Neural cell (in vitro differentiated cells): ENCODE measurements at regions not wholly inside any gene's neighbourhood (a gene's known extent, or its start where the extent isn't known, plus 50 kb on each side); places are given as distances from the start of the nearest gene placed in this dataset.

Experiments
- H2AFZ ChIP-seq: fragments of 200-600, 300-800 bp; sonication (generic), shearing (Covaris generic); 2 replicates; pipeline ENCODE4 v1.6.0; 2014; ENCODE audit warnings: low read depth, mild to moderate bottlenecking, antibody characterized with exemption, low read length, moderate library complexity
- H3F3A ChIP-seq: fragments of 200-600 bp; shearing (Covaris generic); 2 replicates; pipeline ENCODE4 v1.6.1; 2016; ENCODE audit warnings: mild to moderate bottlenecking, moderate library complexity, mixed read lengths, antibody characterized with exemption, low read length; ENCODE audit not compliant: insufficient read depth, poor library complexity, severe bottlenecking
- H3K27ac ChIP-seq: fragments of 200-600, 300-800 bp; sonication (generic), shearing (Covaris generic); 2 replicates; pipeline ENCODE4 v1.5.1; 2014; ENCODE audit warnings: mild to moderate bottlenecking, low read length, moderate library complexity
- H3K27me3 ChIP-seq: fragments of 300-800, 200-600 bp; sonication (generic), shearing (Covaris generic); 2 replicates; pipeline ENCODE4 v1.6.0; 2014; ENCODE audit warnings: mild to moderate bottlenecking, low read depth, low read length, moderate library complexity; ENCODE audit not compliant: insufficient read depth
- H3K36me3 ChIP-seq: fragments of 300-800, 200-600 bp; sonication (generic), shearing (Covaris generic); 2 replicates; pipeline ENCODE4 v1.5.1; 2014; ENCODE audit warnings: mild to moderate bottlenecking, antibody characterized with exemption, low read length, moderate library complexity; ENCODE audit not compliant: insufficient read depth
- H3K4me2 ChIP-seq: fragments of 300-800, 200-600 bp; sonication (generic), shearing (Covaris generic); 2 replicates; pipeline ENCODE4 v1.6.0; 2014; ENCODE audit warnings: mild to moderate bottlenecking, low read length
- H3K4me3 ChIP-seq: fragments of 300-800, 200-600 bp; sonication (generic), shearing (Covaris generic); 2 replicates; pipeline ENCODE4 v1.5.1; 2014; ENCODE audit warnings: mild to moderate bottlenecking, low read length, moderate library complexity
- H3K79me2 ChIP-seq: fragments of 200-600 bp; shearing (Covaris generic); replicated peaks from 2 replicates; pipeline ENCODE4 v1.6.0; 2014; ENCODE audit warnings: mild to moderate bottlenecking, low read length, moderate library complexity; ENCODE audit not compliant: insufficient read depth
- H3K9ac ChIP-seq: fragments of 300-800, 200-600 bp; sonication (generic), shearing (Covaris generic); 2 replicates; pipeline ENCODE4 v1.6.1; 2016; ENCODE audit warnings: mild to moderate bottlenecking, low read length, mixed read lengths
- H3K9me2 ChIP-seq: fragments of 200-600 bp; shearing (Covaris generic); 2 replicates; pipeline ENCODE4 v1.6.1; 2016; ENCODE audit warnings: mild to moderate bottlenecking, low read length, mixed read lengths; ENCODE audit not compliant: insufficient read depth
- H3K9me3 ChIP-seq: fragments of 200-600, 300-800 bp; sonication (generic), shearing (Covaris generic); 2 replicates; pipeline ENCODE4 v1.6.1; 2016; ENCODE audit warnings: mild to moderate bottlenecking, mixed run types, low read length, moderate library complexity, mixed read lengths
- H4K20me1 ChIP-seq: fragments of 200-600 bp; shearing (Covaris generic); 2 replicates; pipeline ENCODE4 v1.6.1; 2016; ENCODE audit warnings: mild to moderate bottlenecking, mixed run types; ENCODE audit not compliant: insufficient read depth
- EP300 ChIP-seq: fragments of 450-650 bp; conservative IDR thresholded peaks from 2 replicates; pipeline ENCODE4 v1.6.1; 2014; ENCODE audit warnings: antibody characterized with exemption, mild to moderate bottlenecking, moderate library complexity; ENCODE audit not compliant: poor library complexity, severe bottlenecking
- EZH2 ChIP-seq: fragments of 200-600, 300-800 bp; shearing (Covaris generic), sonication (generic); IDR thresholded peaks from 2 replicates; pipeline ENCODE4 v1.6.1; 2014; ENCODE audit warnings: antibody characterized with exemption, low read length, borderline replicate concordance, mild to moderate bottlenecking; ENCODE audit not compliant: insufficient read depth, poor library complexity, severe bottlenecking
- MXI1 ChIP-seq: fragments of 450-650 bp; conservative IDR thresholded peaks from 2 replicates; pipeline ENCODE4 v1.6.1; 2014; ENCODE audit warnings: antibody characterized with exemption, mild to moderate bottlenecking; ENCODE audit not compliant: poor library complexity, severe bottlenecking
- POLR2AphosphoS5 ChIP-seq: IDR thresholded peaks from 2 replicates; pipeline ENCODE4 v1.6.1; 2012
- RAD21 ChIP-seq: fragments of 450-650 bp; conservative IDR thresholded peaks from 2 replicates; pipeline ENCODE4 v1.6.1; 2014; ENCODE audit warnings: antibody characterized with exemption, mild to moderate bottlenecking, moderate library complexity
- SMC3 ChIP-seq: fragments of 450-650 bp; conservative IDR thresholded peaks from 2 replicates; pipeline ENCODE4 v1.6.1; 2014; ENCODE audit warnings: antibody characterized with exemption, mild to moderate bottlenecking, moderate library complexity; ENCODE audit not compliant: poor library complexity
- TAF1 ChIP-seq: IDR thresholded peaks from 2 replicates; pipeline ENCODE4 v1.6.1; 2012; ENCODE audit warnings: low read depth
- TF ChIP-seq, protein P1 (sequence below): IDR thresholded peaks from 2 replicates; pipeline ENCODE4 v1.6.1; 2012; ENCODE audit warnings: borderline replicate concordance
- TF ChIP-seq, protein P2 (sequence below): fragments of 450-650 bp; IDR thresholded peaks from 2 replicates; pipeline ENCODE4 v1.5.1; 2014; ENCODE audit warnings: antibody characterized with exemption, mild to moderate bottlenecking, moderate library complexity; ENCODE audit not compliant: poor library complexity, severe bottlenecking

DNA sequence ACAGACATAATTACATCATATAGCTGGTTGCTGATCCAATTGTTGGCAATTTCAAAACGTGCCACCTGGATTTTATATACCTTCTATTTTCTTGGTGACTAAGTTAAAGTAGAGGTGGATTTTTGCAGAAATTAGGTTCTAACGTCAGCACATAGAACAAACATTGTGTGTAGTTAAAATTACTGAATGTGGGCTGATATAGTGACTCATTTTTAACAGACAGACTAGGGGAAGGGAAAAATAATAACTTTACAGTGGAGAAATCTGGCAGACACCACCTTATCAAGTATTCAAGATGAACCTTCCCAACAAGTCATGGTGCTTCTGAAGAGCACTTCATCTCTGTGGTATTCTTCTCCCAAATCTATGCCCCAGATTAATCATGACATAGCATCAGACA, 134.5 kb downstream of the UCHL1 start:
- Histone ChIP-seq H3K4me3 (no peak overlapping the region), H3K4me2 (no peak overlapping the region), H3K27me3 (no peaks in the 10 kb centered on the region), H3K9me3 (no peaks in the 10 kb centered on the region), H3K36me3 (no peaks in the 10 kb centered on the region), H4K20me1 (no peaks in the 10 kb centered on the region), H3K9me2 (no peaks in the 10 kb centered on the region), H2AFZ (no peak overlapping the region), H3F3A (no peaks in the 10 kb centered on the region), H3K79me2 (no peaks in the 10 kb centered on the region), H3K27ac (no peak overlapping the region), H3K9ac (no peak overlapping the region)
- TF ChIP-seq, protein P1, sequence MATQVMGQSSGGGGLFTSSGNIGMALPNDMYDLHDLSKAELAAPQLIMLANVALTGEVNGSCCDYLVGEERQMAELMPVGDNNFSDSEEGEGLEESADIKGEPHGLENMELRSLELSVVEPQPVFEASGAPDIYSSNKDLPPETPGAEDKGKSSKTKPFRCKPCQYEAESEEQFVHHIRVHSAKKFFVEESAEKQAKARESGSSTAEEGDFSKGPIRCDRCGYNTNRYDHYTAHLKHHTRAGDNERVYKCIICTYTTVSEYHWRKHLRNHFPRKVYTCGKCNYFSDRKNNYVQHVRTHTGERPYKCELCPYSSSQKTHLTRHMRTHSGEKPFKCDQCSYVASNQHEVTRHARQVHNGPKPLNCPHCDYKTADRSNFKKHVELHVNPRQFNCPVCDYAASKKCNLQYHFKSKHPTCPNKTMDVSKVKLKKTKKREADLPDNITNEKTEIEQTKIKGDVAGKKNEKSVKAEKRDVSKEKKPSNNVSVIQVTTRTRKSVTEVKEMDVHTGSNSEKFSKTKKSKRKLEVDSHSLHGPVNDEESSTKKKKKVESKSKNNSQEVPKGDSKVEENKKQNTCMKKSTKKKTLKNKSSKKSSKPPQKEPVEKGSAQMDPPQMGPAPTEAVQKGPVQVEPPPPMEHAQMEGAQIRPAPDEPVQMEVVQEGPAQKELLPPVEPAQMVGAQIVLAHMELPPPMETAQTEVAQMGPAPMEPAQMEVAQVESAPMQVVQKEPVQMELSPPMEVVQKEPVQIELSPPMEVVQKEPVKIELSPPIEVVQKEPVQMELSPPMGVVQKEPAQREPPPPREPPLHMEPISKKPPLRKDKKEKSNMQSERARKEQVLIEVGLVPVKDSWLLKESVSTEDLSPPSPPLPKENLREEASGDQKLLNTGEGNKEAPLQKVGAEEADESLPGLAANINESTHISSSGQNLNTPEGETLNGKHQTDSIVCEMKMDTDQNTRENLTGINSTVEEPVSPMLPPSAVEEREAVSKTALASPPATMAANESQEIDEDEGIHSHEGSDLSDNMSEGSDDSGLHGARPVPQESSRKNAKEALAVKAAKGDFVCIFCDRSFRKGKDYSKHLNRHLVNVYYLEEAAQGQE: no peak
- TF ChIP-seq RAD21: no peak
- TF ChIP-seq EP300: no peak
- TF ChIP-seq MXI1: no peak
- no peak for TF ChIP-seq SMC3
- TF ChIP-seq TAF1: no peak
- TF ChIP-seq, protein P2, sequence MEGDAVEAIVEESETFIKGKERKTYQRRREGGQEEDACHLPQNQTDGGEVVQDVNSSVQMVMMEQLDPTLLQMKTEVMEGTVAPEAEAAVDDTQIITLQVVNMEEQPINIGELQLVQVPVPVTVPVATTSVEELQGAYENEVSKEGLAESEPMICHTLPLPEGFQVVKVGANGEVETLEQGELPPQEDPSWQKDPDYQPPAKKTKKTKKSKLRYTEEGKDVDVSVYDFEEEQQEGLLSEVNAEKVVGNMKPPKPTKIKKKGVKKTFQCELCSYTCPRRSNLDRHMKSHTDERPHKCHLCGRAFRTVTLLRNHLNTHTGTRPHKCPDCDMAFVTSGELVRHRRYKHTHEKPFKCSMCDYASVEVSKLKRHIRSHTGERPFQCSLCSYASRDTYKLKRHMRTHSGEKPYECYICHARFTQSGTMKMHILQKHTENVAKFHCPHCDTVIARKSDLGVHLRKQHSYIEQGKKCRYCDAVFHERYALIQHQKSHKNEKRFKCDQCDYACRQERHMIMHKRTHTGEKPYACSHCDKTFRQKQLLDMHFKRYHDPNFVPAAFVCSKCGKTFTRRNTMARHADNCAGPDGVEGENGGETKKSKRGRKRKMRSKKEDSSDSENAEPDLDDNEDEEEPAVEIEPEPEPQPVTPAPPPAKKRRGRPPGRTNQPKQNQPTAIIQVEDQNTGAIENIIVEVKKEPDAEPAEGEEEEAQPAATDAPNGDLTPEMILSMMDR: no peak
- TF ChIP-seq EZH2: no peak
- TF ChIP-seq POLR2AphosphoS5: no peak

DNA sequence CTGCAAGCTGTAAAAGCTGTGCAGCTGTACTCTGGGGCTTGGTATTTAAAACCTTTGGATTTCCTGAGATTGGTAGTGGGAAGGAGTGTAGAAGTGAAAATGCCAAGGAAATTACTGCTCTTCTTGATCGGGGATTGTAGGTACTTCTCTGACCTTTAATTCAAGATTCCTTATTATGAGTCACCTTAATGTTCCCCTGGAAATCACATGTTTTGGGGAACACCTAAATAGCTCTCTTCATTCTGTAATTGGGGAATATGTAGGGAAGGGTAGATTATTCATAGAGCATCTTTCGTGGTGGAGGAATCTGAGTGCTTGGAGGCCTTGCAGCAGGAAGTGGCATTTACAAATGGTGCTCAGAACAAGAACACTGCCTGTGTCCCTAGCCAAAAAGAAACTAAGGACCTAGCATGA, 137.8 kb downstream of the UCHL1 start:
- Histone ChIP-seq H3K36me3 (no peaks in the 10 kb centered on the region), H3K4me3 (no peak overlapping the region), H4K20me1 (no peaks in the 10 kb centered on the region), H2AFZ (no peak overlapping the region), H3K9me2 (no peaks in the 10 kb centered on the region), H3K4me2 (no peak overlapping the region), H3K79me2 (no peaks in the 10 kb centered on the region), H3K27me3 (no peaks in the 10 kb centered on the region), H3F3A (no peaks in the 10 kb centered on the region), H3K9ac (no peak overlapping the region), H3K9me3 (no peaks in the 10 kb centered on the region), H3K27ac (no peak overlapping the region)
- TF ChIP-seq RAD21: no peak
- TF ChIP-seq TAF1: no peak
- no peak for TF ChIP-seq EP300
- TF ChIP-seq MXI1: no peak
- no peak for TF ChIP-seq SMC3
- TF ChIP-seq POLR2AphosphoS5: no peak
- TF ChIP-seq EZH2: no peak
- TF ChIP-seq, protein P2: no peak
- TF ChIP-seq, protein P1: no peak
